HepG2 (cell line): ENCODE measurements at regions not wholly inside any gene's neighbourhood (a gene's known extent, or its start where the extent isn't known, plus 50 kb on each side); places are given as distances from the start of the nearest gene placed in this dataset.

Experiments
- ATAC-seq: fragments of 200-7000 bp; cut with Tn5 transposase; 3 replicates; pipeline ENCODE4 v1.9.1; 2020; ENCODE audit warnings: mild to moderate bottlenecking, moderate library complexity
- BruUV-seq: library from RNA; stranded (reverse); fragments of 400-500 nt; replicated peaks from 2 replicates; lab custom pipeline; 2021; lab: Mats Ljungman, UMichigan
- CTCF ChIA-PET: fragments of 300-600 bp; formaldehyde crosslinking; extraction: SDS; loops from one replicate; lab custom pipeline; 2021; ENCODE audit warnings: low total read pairs, inconsistent platforms, low intra/inter-chr PET ratio; lab: Yijun Ruan, JAX
- POLR2A ChIA-PET: fragments of 350-600 bp; sonication (Branson Sonifier 250); formaldehyde crosslinking; loops from one replicate; lab custom pipeline; 2020; ENCODE audit warnings: antibody characterized with exemption, inconsistent platforms; lab: Yijun Ruan, JAX
- DNase-seq: peaks from one replicate; pipeline ENCODE4 v3.0.0-alpha.2; 2015; ENCODE audit warnings: low spot score
- FAIRE-seq: peaks from 3 replicates; lab custom pipeline; 2011; peaks lifted over from hg19 to GRCh38; lab: Jason Lieb, UNC
- H2AFZ ChIP-seq: one replicate; pipeline ENCODE4 v1.6.1; 2011; ENCODE audit warnings: low read length, inconsistent platforms
- H3K27ac ChIP-seq: fragments of 300-600 bp; 3 replicates; pipeline ENCODE4 v1.8.0; 2011; ENCODE audit warnings: mixed run types, mild to moderate bottlenecking, mixed read lengths, low read length, inconsistent platforms; ENCODE audit not compliant: insufficient read depth; ENCODE audit errors: extremely low read length
- H3K27me3 ChIP-seq, 2 experiments: fragments of 200-600 bp in 1 of 2; 2 replicates in 1 of 2; 3 replicates in 1 of 2; pipeline versions ENCODE4 v1.6.0 to v1.8.0; 2011; ENCODE audit warnings: low read length in 2 of 2, mild to moderate bottlenecking in 2 of 2, moderate library complexity in 2 of 2, inconsistent platforms in 1 of 2; ENCODE audit not compliant: insufficient read depth in 2 of 2, control insufficient read depth in 1 of 2
- H3K36me3 ChIP-seq, 2 experiments: fragments of 200-600 bp in 1 of 2; replicated peaks in 1 of 2; 2 replicates in 1 of 2; 3 replicates in 1 of 2; pipeline versions ENCODE4 v1.5.1 to v1.8.0; 2011; ENCODE audit warnings: low read length in 2 of 2, inconsistent platforms in 1 of 2; ENCODE audit not compliant: insufficient read depth in 2 of 2, control insufficient read depth in 1 of 2
- H3K4me1 ChIP-seq: 2 replicates; pipeline ENCODE4 v1.5.1; 2012; ENCODE audit warnings: low read length, inconsistent platforms; ENCODE audit not compliant: insufficient read depth
- H3K4me2 ChIP-seq: 2 replicates; pipeline ENCODE4 v1.6.0; 2011; ENCODE audit warnings: low read depth, low read length, inconsistent platforms
- H3K4me3 ChIP-seq, 3 experiments: fragments of 200-600 bp in 1 of 3; sonication (generic), shearing (Covaris generic) in 1 of 3; replicated peaks in 1 of 3; 2 replicates each; pipeline ENCODE4 v1.5.1; 2011 to 2016; ENCODE audit warnings: low read length in 3 of 3, inconsistent platforms in 2 of 3, low read depth in 2 of 3, mild to moderate bottlenecking in 2 of 3, control low read depth in 1 of 3, mixed read lengths in 1 of 3; ENCODE audit not compliant: insufficient read depth in 1 of 3
- H3K79me2 ChIP-seq: one replicate; pipeline ENCODE4 v1.6.1; 2011; ENCODE audit warnings: low read length, inconsistent platforms; ENCODE audit not compliant: insufficient read depth
- H3K9ac ChIP-seq: 2 replicates; pipeline ENCODE4 v1.6.0; 2011; ENCODE audit warnings: mild to moderate bottlenecking, low read depth, low read length, inconsistent platforms; ENCODE audit not compliant: insufficient read depth
- H3K9me3 ChIP-seq: 2 replicates; pipeline ENCODE4 v1.5.1; 2012; ENCODE audit warnings: mild to moderate bottlenecking, low read length
- H4K20me1 ChIP-seq: 2 replicates; pipeline ENCODE4 v1.6.0; 2011; ENCODE audit warnings: inconsistent platforms, mild to moderate bottlenecking, low read length, moderate library complexity; ENCODE audit not compliant: insufficient read depth
- CEBPB ChIP-seq: IDR thresholded peaks from 2 replicates; pipeline ENCODE4 v1.6.1; 2011; ENCODE audit warnings: low read depth, low read length, improper control_type of control experiment, borderline replicate concordance
- E2F2 ChIP-seq: sonication (generic); formaldehyde crosslinking; IDR thresholded peaks from 2 replicates; pipeline ENCODE4 v1.4.0; 2020; ENCODE audit warnings: missing genetic modification reagents, borderline replicate concordance
- HIVEP1 ChIP-seq: sonication (generic); formaldehyde crosslinking; IDR thresholded peaks from 2 replicates; pipeline ENCODE4 v1.4.0; 2020; ENCODE audit warnings: mild to moderate bottlenecking, missing genetic modification reagents
- HNF1A ChIP-seq, 2 experiments: sonication (generic) in 1 of 2; formaldehyde crosslinking in 1 of 2; IDR thresholded peaks; 2 replicates each; pipeline versions ENCODE4 v1.4.0 to v1.6.1; 2016 to 2020; ENCODE audit warnings: borderline replicate concordance in 1 of 2, low read depth in 1 of 2, mild to moderate bottlenecking in 1 of 2, missing genetic modification reagents in 1 of 2
- MIXL1 ChIP-seq: IDR thresholded peaks from 2 replicates; pipeline ENCODE4 v1.6.1; 2016
- NCOA2 ChIP-seq: sonication (generic); formaldehyde crosslinking; IDR thresholded peaks from 2 replicates; pipeline ENCODE4 v1.8.0; 2022; ENCODE audit warnings: inconsistent platforms
- NFE2L1 ChIP-seq: sonication (generic); formaldehyde crosslinking; IDR thresholded peaks from 2 replicates; pipeline ENCODE4 v1.4.0; 2020; ENCODE audit warnings: missing genetic modification reagents, mild to moderate bottlenecking, borderline replicate concordance
- NR1H2 ChIP-seq: sonication (generic); formaldehyde crosslinking; IDR thresholded peaks from 2 replicates; pipeline ENCODE4 v1.8.1; 2022; ENCODE audit warnings: low read depth, missing genetic modification reagents, borderline replicate concordance
- TCF7L2 ChIP-seq: IDR thresholded peaks from 2 replicates; pipeline ENCODE4 v1.6.1; 2011; ENCODE audit warnings: mild to moderate bottlenecking, low read depth, low read length, moderate library complexity
- ZFP1 ChIP-seq: IDR thresholded peaks from 2 replicates; pipeline ENCODE4 v1.6.1; 2016
- ZNF224 ChIP-seq: sonication (generic); formaldehyde crosslinking; IDR thresholded peaks from 2 replicates; pipeline ENCODE4 v1.5.0; 2020; ENCODE audit warnings: mild to moderate bottlenecking, missing genetic modification reagents
- ZNF264 ChIP-seq: sonication (generic); formaldehyde crosslinking; IDR thresholded peaks from 2 replicates; pipeline ENCODE4 v1.4.0; 2020; ENCODE audit warnings: missing genetic modification reagents
- WGBS: methylation state at CpG from one replicate; pipeline ENCODE4 v1.1.6; 2017; ENCODE audit warnings: low lambda C conversion rate; 5-methylcytosine and 5-hydroxymethylcytosine counted together
- in situ Hi-C: cut with HindIII; loops from 2 replicates; pipeline ENCODE4 v1.10.0; 2017; ENCODE audit warnings: low pct_unique_long_range_greater_than_20kb; ENCODE audit not compliant: extremely low pct_ligation_motif_present
- intact Hi-C: fragments of 100-400 bp; cut with micrococcal nuclease; formaldehyde crosslinking; loops from one replicate; pipeline ENCODE4 v1.10.0; 2022; ENCODE audit not compliant: unreplicated experiment
- TF ChIP-seq, protein P1 (sequence below), 2 experiments: sonication (generic) in 1 of 2; formaldehyde crosslinking in 1 of 2; IDR thresholded peaks; 2 replicates each; pipeline versions ENCODE4 v1.4.0 to v1.6.1; 2018 to 2020; ENCODE audit warnings: missing genetic modification reagents in 2 of 2, borderline replicate concordance in 1 of 2, low read depth in 1 of 2, mild to moderate bottlenecking in 1 of 2, missing biosample characterization in 1 of 2

DNA sequence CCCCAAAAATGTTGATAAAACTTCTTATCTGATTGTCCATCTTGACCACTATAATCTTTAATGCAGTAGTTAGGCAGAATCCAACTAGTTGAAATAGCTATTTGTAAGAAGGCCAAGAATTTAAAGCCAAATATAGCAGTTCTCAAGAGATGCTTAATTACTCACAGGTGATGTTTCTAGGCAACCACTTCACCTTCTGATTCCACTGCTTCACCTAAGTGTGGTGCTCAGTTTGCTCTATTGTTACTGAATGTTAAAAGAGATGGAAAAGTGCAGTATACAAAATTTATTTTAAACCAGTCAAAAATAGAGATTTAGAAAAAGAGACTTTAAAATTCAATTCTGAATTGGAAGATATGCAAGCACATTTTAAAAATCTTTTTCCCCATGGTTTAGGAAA, 539.4 kb downstream of the ZNF804A start:
- CTCF ChIA-PET, result no interaction called here
- Histone ChIP-seq H3K27me3 (no peaks in the 10 kb centered on the region), H3K4me2 (no peak overlapping the region), H3K27ac (no peak overlapping the region), H3K4me1 (no peaks in the 10 kb centered on the region), H4K20me1 (no peaks in the 10 kb centered on the region), H2AFZ (no peak overlapping the region), H3K9me3 (no peaks in the 10 kb centered on the region), H3K4me3 (no peak overlapping the region), H3K79me2 (no peaks in the 10 kb centered on the region), H3K36me3 (no peaks in the 10 kb centered on the region)
- POLR2A ChIA-PET, result no interaction called here
- ATAC-seq, result no peak
- intact Hi-C loops, result no loop called here
- no peak for FAIRE-seq
- no TSS peak for BruUV-seq
- DNase-seq, result no peak
- in situ Hi-C loops, result no loop called here
- TF ChIP-seq NFE2L1 (no peak), MIXL1 (CRISPR knock-in tag) (no peak), CEBPB (no peak), TCF7L2 (no peak)
- TF ChIP-seq, protein P1, sequence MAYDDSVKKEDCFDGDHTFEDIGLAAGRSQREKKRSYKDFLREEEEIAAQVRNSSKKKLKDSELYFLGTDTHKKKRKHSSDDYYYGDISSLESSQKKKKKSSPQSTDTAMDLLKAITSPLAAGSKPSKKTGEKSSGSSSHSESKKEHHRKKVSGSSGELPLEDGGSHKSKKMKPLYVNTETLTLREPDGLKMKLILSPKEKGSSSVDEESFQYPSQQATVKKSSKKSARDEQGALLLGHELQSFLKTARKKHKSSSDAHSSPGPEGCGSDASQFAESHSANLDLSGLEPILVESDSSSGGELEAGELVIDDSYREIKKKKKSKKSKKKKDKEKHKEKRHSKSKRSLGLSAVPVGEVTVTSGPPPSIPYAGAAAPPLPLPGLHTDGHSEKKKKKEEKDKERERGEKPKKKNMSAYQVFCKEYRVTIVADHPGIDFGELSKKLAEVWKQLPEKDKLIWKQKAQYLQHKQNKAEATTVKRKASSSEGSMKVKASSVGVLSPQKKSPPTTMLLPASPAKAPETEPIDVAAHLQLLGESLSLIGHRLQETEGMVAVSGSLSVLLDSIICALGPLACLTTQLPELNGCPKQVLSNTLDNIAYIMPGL (CRISPR knock-in tag; IDR thresholded peaks at IDR 0.05; ENCODE audit: borderline replicate concordance in 1 of 2, low read depth in 1 of 2), result no peak
- TF ChIP-seq, all 625 proteins: peak for 0
- H3K9ac ChIP-seq, result no peak overlapping the region

DNA sequence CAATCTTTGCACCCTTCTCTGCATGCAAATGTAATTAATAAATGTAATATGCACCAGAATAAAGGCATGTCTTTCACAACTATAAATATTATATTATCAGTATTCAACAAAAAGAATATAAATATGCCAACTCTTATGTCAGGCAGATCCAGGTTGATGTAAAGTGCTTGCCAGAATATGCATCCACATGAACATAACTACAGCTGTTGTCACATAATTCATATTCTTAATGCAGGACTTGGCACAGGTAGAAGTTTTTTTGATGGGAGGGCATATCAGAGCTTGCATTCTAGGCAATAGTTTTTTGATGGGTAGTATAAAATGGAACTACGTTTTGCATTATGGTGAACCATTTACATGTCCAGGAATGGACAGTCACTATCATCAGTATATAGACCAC, 544.3 kb downstream of the ZNF804A start:
- no peak for ATAC-seq
- Histone ChIP-seq H3K27ac (no peak overlapping the region), H2AFZ (no peak overlapping the region), H3K4me3 (no peak overlapping the region), H3K9me3 (no peaks in the 10 kb centered on the region), H3K27me3 (no peaks in the 10 kb centered on the region), H3K4me2 (no peak overlapping the region), H3K36me3 (no peaks in the 10 kb centered on the region), H4K20me1 (no peaks in the 10 kb centered on the region), H3K4me1 (no peaks in the 10 kb centered on the region), H3K79me2 (no peaks in the 10 kb centered on the region), H3K9ac (no peak overlapping the region)
- intact Hi-C loops (no loop called here), in situ Hi-C loops (no loop called here)
- 0% methylated on average over 1 of the region's 1 CpG for WGBS
- no peak for FAIRE-seq
- BruUV-seq, result no TSS peak
- ChIA-PET CTCF (no interaction called here), POLR2A (no interaction called here)
- DNase-seq, result no peak
- TF ChIP-seq NR1H2, result no peak
- no peak for TF ChIP-seq HIVEP1
- TF ChIP-seq HNF1A (IDR thresholded peaks at IDR 0.05; ENCODE audit: low read depth), result no peak
- TF ChIP-seq HNF1A (CRISPR knock-in tag; IDR thresholded peaks at IDR 0.05; ENCODE audit: borderline replicate concordance), result no peak
- no peak for TF ChIP-seq ZNF264 (CRISPR knock-in tag)
- TF ChIP-seq NCOA2 (CRISPR knock-in tag), result no peak
- TF ChIP-seq ZFP1, result no peak
- TF ChIP-seq E2F2 (CRISPR knock-in tag), result no peak
- TF ChIP-seq ZNF224, result no peak
